HCT116 (cell line): ENCODE measurements at regions not wholly inside any gene's neighbourhood (a gene's known extent, or its start where the extent isn't known, plus 50 kb on each side); places are given as distances from the start of the nearest gene placed in this dataset.

Experiments used
- ATAC-seq: fragments of 200-7000 bp; cut with Tn5 transposase; 2 replicates; pipeline ENCODE4 v1.9.1; 2020; ENCODE audit warnings: mild to moderate bottlenecking, moderate library complexity
- BruUV-seq: library from RNA; stranded (reverse); fragments of 400-500 nt; replicated peaks from 2 replicates; lab custom pipeline; 2021; lab: Mats Ljungman, UMichigan
- CTCF ChIA-PET: fragments of 300-600 bp; sonication (Branson Sonifier 250); formaldehyde crosslinking; loops from one replicate; lab custom pipeline; 2021; ENCODE audit warnings: antibody characterized with exemption; lab: Charles Lee
- POLR2A ChIA-PET: fragments of 300-600, 350-600 bp; sonication (Branson Sonifier 250); formaldehyde crosslinking; loops from one replicate; lab custom pipeline; 2021; ENCODE audit warnings: antibody characterized with exemption; lab: Charles Lee
- RAD21 ChIA-PET, 2 experiments: fragments of 300-600 bp; sonication (Branson Sonifier 250); formaldehyde crosslinking; loops; one replicate each; lab custom pipeline; 2023; ENCODE audit warnings: low total read pairs in 2 of 2; ENCODE audit not compliant: uncharacterized antibody in 2 of 2, unreplicated experiment in 2 of 2, low non-redundant PET in 1 of 2; lab: Charles Lee
- DNase-seq: peaks from one replicate; pipeline ENCODE4 v3.0.0-alpha.2; 2010; ENCODE audit warnings: low read depth, low spot score
- H2AFZ ChIP-seq: fragments of 200-600 bp; shearing (Covaris generic), sonication (generic); 2 replicates; pipeline ENCODE4 v1.6.1; 2017; ENCODE audit warnings: low read depth, mixed run types, mixed read lengths, antibody characterized with exemption, low read length; ENCODE audit not compliant: poor library complexity, severe bottlenecking
- H3K27ac ChIP-seq: 2 replicates; pipeline ENCODE4 v1.5.1; 2012; ENCODE audit warnings: low read depth, low read length
- H3K27me3 ChIP-seq: fragments of 200-600 bp; sonication (generic); 2 replicates; pipeline ENCODE4 v1.6.1; 2016; ENCODE audit warnings: mixed run types, low read length, mixed read lengths; ENCODE audit not compliant: insufficient read depth
- H3K36me3 ChIP-seq, 2 experiments: fragments of 200-500 bp in 1 of 2; fragments of 200-600 bp in 1 of 2; sonication (Bioruptor generic) in 1 of 2; sonication (generic) in 1 of 2; 2 replicates each; pipeline versions ENCODE4 v1.5.1 to v1.6.1; 2014 to 2016; ENCODE audit warnings: low read length in 2 of 2, inconsistent platforms in 1 of 2, mixed read lengths in 1 of 2, mixed run types in 1 of 2; ENCODE audit not compliant: insufficient read depth in 2 of 2, control insufficient read depth in 1 of 2
- H3K4me1 ChIP-seq, 2 experiments: fragments of 200-600 bp in 1 of 2; sonication (generic) in 1 of 2; 2 replicates each; pipeline versions ENCODE4 v1.5.1 to v1.6.1; 2012 to 2017; ENCODE audit warnings: low read length in 2 of 2, inconsistent platforms in 1 of 2, mild to moderate bottlenecking in 1 of 2, mixed read lengths in 1 of 2, mixed run types in 1 of 2, moderate library complexity in 1 of 2; ENCODE audit not compliant: insufficient read depth in 2 of 2, control insufficient read depth in 1 of 2
- H3K4me2 ChIP-seq: fragments of 200-600 bp; sonication (generic); 2 replicates; pipeline ENCODE4 v1.6.1; 2017; ENCODE audit warnings: mixed run types, low read length, mixed read lengths
- H3K4me3 ChIP-seq, 2 experiments: fragments of 200-600 bp in 1 of 2; sonication (generic) in 1 of 2; replicated peaks in 1 of 2; 2 replicates each; pipeline ENCODE4 v1.5.1; 2011 to 2016; ENCODE audit warnings: low read length in 2 of 2, control low read depth in 1 of 2, low read depth in 1 of 2, mild to moderate bottlenecking in 1 of 2, mixed read lengths in 1 of 2, mixed run types in 1 of 2
- H3K79me2 ChIP-seq: fragments of 200-600 bp; sonication (generic); 2 replicates; pipeline ENCODE4 v1.6.1; 2017; ENCODE audit warnings: mild to moderate bottlenecking, mixed run types, low read length, moderate library complexity, mixed read lengths; ENCODE audit not compliant: insufficient read depth
- H3K9ac ChIP-seq: fragments of 200-600 bp; sonication (generic); 2 replicates; pipeline ENCODE4 v1.6.1; 2016; ENCODE audit warnings: low read length, mixed read lengths
- H3K9me2 ChIP-seq: fragments of 200-600 bp; sonication (generic), shearing (Covaris generic); 2 replicates; pipeline ENCODE4 v1.6.1; 2017; ENCODE audit warnings: mixed run types, mild to moderate bottlenecking, moderate library complexity; ENCODE audit not compliant: insufficient read depth
- H3K9me3 ChIP-seq, 2 experiments: fragments of 200-500 bp in 1 of 2; fragments of 200-600 bp in 1 of 2; sonication (Bioruptor generic) in 1 of 2; sonication (generic) in 1 of 2; 2 replicates each; pipeline ENCODE4 v1.6.1; 2014 to 2017; ENCODE audit warnings: low read length in 2 of 2, mixed read lengths in 2 of 2, inconsistent platforms in 1 of 2, low read depth in 1 of 2, mild to moderate bottlenecking in 1 of 2, mixed run types in 1 of 2, moderate library complexity in 1 of 2; ENCODE audit not compliant: control insufficient read depth in 1 of 2, insufficient read depth in 1 of 2
- H4K20me1 ChIP-seq: fragments of 200-600 bp; sonication (generic), shearing (Covaris generic); 2 replicates; pipeline ENCODE4 v1.6.1; 2017; ENCODE audit warnings: mixed run types, mild to moderate bottlenecking, moderate library complexity; ENCODE audit not compliant: insufficient read depth
- CBX3 ChIP-seq: IDR thresholded peaks from 2 replicates; pipeline ENCODE4 v1.6.1; 2012; ENCODE audit warnings: low read depth
- CEBPB ChIP-seq: IDR thresholded peaks from 2 replicates; pipeline ENCODE4 v1.6.1; 2012; ENCODE audit warnings: low read depth
- EZH2 ChIP-seq: fragments of 200-600 bp; sonication (generic); IDR thresholded peaks from 2 replicates; pipeline ENCODE4 v1.6.1; 2017; ENCODE audit warnings: antibody characterized with exemption, mixed run types
- POLR2A ChIP-seq: IDR thresholded peaks from 2 replicates; pipeline ENCODE4 v1.7.0; 2011; ENCODE audit warnings: borderline replicate concordance; ENCODE audit not compliant: insufficient read depth, insufficient read length; ENCODE audit errors: extremely low read depth
- SP1 ChIP-seq: IDR thresholded peaks from 2 replicates; pipeline ENCODE4 v1.6.1; 2012; ENCODE audit warnings: low read depth
- SRF ChIP-seq: IDR thresholded peaks from 2 replicates; pipeline ENCODE4 v1.6.1; 2012; ENCODE audit warnings: low read depth
- intact Hi-C: fragments of 100-400 bp; cut with micrococcal nuclease; formaldehyde crosslinking; loops from 2 replicates; pipeline ENCODE4 v1.10.0; 2022
- TF ChIP-seq, protein P1 (sequence below): IDR thresholded peaks from 2 replicates; pipeline ENCODE4 v1.6.1; 2012; ENCODE audit warnings: low read depth
- TF ChIP-seq, protein P2 (sequence below), 3 experiments: fragments of 200-600 bp in 1 of 3; sonication (generic) in 1 of 3; IDR thresholded peaks in 2 of 3; conservative IDR thresholded peaks in 1 of 3; 2 replicates each; pipeline ENCODE4 v1.5.1; 2012 to 2017; ENCODE audit warnings: low read depth in 2 of 3, low read length in 2 of 3, antibody characterized with exemption in 1 of 3, borderline replicate concordance in 1 of 3, control low read depth in 1 of 3, mild to moderate bottlenecking in 1 of 3, mixed read lengths in 1 of 3, mixed run types in 1 of 3, moderate library complexity in 1 of 3; ENCODE audit not compliant: insufficient read depth in 1 of 3

DNA sequence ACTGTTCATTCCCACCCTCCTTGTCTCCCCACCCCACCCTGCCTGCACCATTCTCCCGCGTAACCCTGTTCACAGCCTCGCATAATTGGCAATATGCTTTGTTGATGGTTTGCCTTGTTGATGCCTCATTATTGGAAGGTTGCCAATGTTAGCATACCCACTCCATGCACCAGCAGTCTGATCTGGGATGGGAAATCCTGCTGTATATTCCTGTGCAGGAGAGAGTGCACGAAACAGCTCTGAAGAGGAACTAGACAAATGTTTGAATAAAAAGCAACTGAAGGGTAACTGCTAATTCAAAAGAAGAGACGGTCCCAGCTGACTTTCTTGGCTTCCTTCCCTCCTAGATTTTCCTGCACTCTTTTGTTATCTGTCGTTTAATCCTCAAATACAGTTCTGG is 271.7 kb upstream of the TLE4 start:
- intact Hi-C loops: no loop called here
- H4K20me1 ChIP-seq: no peaks in the 10 kb centered on the region
- H3K4me2 ChIP-seq: no peak overlapping the region
- TF ChIP-seq CEBPB (no peak), POLR2A (no peak), SRF (no peak), EZH2 (no peak), CBX3 (no peak), SP1 (no peak)
- TF ChIP-seq, protein P1, sequence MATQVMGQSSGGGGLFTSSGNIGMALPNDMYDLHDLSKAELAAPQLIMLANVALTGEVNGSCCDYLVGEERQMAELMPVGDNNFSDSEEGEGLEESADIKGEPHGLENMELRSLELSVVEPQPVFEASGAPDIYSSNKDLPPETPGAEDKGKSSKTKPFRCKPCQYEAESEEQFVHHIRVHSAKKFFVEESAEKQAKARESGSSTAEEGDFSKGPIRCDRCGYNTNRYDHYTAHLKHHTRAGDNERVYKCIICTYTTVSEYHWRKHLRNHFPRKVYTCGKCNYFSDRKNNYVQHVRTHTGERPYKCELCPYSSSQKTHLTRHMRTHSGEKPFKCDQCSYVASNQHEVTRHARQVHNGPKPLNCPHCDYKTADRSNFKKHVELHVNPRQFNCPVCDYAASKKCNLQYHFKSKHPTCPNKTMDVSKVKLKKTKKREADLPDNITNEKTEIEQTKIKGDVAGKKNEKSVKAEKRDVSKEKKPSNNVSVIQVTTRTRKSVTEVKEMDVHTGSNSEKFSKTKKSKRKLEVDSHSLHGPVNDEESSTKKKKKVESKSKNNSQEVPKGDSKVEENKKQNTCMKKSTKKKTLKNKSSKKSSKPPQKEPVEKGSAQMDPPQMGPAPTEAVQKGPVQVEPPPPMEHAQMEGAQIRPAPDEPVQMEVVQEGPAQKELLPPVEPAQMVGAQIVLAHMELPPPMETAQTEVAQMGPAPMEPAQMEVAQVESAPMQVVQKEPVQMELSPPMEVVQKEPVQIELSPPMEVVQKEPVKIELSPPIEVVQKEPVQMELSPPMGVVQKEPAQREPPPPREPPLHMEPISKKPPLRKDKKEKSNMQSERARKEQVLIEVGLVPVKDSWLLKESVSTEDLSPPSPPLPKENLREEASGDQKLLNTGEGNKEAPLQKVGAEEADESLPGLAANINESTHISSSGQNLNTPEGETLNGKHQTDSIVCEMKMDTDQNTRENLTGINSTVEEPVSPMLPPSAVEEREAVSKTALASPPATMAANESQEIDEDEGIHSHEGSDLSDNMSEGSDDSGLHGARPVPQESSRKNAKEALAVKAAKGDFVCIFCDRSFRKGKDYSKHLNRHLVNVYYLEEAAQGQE: no peak
- TF ChIP-seq, protein P2, sequence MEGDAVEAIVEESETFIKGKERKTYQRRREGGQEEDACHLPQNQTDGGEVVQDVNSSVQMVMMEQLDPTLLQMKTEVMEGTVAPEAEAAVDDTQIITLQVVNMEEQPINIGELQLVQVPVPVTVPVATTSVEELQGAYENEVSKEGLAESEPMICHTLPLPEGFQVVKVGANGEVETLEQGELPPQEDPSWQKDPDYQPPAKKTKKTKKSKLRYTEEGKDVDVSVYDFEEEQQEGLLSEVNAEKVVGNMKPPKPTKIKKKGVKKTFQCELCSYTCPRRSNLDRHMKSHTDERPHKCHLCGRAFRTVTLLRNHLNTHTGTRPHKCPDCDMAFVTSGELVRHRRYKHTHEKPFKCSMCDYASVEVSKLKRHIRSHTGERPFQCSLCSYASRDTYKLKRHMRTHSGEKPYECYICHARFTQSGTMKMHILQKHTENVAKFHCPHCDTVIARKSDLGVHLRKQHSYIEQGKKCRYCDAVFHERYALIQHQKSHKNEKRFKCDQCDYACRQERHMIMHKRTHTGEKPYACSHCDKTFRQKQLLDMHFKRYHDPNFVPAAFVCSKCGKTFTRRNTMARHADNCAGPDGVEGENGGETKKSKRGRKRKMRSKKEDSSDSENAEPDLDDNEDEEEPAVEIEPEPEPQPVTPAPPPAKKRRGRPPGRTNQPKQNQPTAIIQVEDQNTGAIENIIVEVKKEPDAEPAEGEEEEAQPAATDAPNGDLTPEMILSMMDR (IDR thresholded peaks at IDR 0.05 in 2 of 3, conservative IDR thresholded peaks at IDR 0.05 in 1 of 3; ENCODE audit: borderline replicate concordance in 1 of 3, insufficient read depth in 1 of 3, low read depth in 2 of 3, low read length in 2 of 3): no peak
- H3K79me2 ChIP-seq: no peaks in the 10 kb centered on the region
- POLR2A ChIA-PET: no interaction called here
- H3K27me3 ChIP-seq: no peaks in the 10 kb centered on the region
- RAD21 ChIA-PET: no interaction called here
- no peak for DNase-seq
- no peak overlapping the region for H3K27ac ChIP-seq
- no peak overlapping the region for H3K9ac ChIP-seq
- no peaks in the 10 kb centered on the region for H3K4me1 ChIP-seq
- no TSS peak for BruUV-seq
- no peaks in the 10 kb centered on the region for H3K36me3 ChIP-seq
- H3K9me3 ChIP-seq: no peaks in the 10 kb centered on the region
- ATAC-seq: no peak
- no peaks in the 10 kb centered on the region for H3K9me2 ChIP-seq
- CTCF ChIA-PET: no interaction called here
- H2AFZ ChIP-seq: no peak overlapping the region
- H3K4me3 ChIP-seq: no peak overlapping the region
